Suppressor macrophage (primary cell): ENCODE measurements at regions not wholly inside any gene's neighbourhood (a gene's known extent, or its start where the extent isn't known, plus 50 kb on each side); places are given as distances from the start of the nearest gene placed in this dataset.
A peak's percentile ranks its signal among the peaks of the same experiment; 100 is the strongest.

Experiments
- DNase-seq, 4 experiments: peaks; one replicate each; pipeline ENCODE4 v3.0.0-alpha.2; 2020 to 2022

- DNase-seq = no peak
Measured at GRCh38 chr5:118040496-118040895, 947.9 kb downstream of the DTWD2 start.

- DNase-seq = no peak
Measured at GRCh38 chr5:118033686-118034338, 954.5 kb downstream of the DTWD2 start.

GRCh38 chr5:118029807-118030206 is 958.5 kb downstream of the DTWD2 start:
- DNase-seq = no peak

DNA sequence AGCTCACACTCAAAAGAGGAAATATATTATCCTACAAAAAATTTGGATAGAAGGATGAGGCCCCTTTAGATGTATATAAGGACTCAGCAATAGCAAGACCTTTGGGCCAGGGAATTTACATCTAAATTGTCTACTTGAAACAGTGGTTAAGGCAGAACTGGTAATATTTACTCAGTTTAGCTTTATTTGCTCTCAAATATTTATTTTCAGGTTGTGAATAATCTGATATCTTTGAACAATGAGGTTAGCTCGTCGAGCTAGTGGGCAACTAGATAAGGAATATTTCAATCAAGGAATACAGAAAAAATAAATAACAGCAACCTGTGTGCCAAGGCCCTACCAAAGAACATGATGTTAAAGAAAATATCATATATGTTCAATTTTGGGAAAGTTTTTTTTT is 966.3 kb downstream of the DTWD2 start:
- no peak for DNase-seq

- no peak for DNase-seq
Measured at GRCh38 chr5:118017536-118017935, 970.8 kb downstream of the DTWD2 start.

GRCh38 chr5:118016396-118016795 is 972.0 kb downstream of the DTWD2 start:
- no peak for DNase-seq

DNA sequence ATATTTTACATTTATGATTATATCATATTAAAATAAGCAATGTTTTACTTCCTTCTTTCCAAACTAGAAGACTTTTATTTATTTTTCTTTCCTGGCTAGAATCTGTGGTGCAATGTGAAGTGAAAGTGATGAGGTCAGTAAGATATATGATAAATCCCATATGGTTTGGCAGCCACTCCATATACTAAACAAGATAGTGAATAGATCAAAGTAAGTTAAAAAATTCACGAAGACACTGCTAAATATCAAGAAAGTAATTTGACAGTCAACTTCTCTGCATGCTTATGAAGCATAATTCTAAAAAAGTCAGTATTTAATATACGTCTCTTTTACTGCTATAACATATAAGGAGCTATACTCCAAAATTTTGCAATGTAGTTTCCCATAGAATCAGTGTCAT is 972.8 kb downstream of the DTWD2 start:
- DNase-seq = no peak

DNA sequence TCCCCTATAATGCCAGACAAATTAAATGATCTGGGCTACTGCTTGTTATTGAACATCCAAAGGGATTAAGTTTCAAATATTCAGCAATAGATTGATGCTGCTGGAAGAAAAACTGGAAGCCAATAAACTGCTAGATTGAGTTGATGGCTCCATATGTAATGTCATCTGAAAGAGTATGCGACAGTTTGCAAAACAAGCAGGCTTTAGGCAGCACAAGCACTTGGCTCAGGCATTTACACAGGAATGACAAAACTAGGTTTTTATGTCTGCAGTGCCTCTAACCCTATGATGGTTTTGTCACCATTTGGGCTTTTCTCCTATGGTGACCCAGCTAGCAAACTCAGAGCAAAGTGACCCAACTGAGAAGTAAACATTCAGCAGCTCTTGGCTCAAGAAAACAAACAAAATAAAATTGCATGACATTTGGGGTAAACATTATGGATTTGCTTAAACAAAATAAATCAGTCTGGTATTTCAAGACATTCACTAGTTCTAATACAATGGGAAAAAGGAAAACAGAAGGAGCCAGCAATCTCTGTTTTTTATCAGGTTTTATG is 978.5 kb downstream of the DTWD2 start:
- no peak for DNase-seq

DNA sequence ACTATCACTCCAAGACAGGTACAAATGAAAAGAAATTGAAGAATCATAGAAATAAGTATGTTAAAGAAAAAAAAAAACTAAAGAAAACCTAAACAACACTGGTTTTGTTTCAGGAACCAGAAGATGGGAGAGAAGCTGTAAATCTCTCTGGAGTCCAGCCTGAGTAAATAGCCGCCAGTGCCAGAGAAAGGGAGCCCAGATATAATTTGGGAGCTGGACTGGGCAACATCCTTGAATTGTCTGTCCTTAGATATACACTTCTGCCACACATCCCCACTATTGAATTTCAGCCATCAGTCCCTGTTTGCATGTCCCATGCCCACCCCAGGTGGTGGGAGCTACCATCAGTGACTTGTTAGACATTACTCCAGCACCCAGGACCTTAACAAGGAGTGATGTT is 979.6 kb downstream of the DTWD2 start:
- no peak for DNase-seq

- DNase-seq = peak in 1 of 4 experiments; percentile 2
Measured at GRCh38 chr5:118007262-118007661, 981.1 kb downstream of the DTWD2 start.

DNA sequence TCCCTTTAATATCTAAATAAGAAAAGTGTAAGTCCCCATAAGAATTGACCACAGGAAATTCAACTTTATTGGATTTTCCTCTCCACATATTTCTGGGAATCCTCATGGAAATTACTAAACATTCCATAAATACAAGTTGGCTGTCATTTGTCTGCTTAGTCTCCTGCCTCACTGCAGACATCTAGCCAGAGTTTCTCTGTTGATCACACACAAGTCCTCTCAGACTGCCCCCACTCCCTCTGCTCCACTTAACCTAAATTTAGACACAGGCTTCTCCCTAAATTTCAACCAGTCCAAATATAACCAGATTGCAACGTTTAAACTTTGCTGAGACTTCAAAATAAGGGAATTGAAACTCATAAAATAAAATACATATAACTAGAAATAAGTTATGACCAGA is 982.1 kb downstream of the DTWD2 start:
- no peak for DNase-seq

- DNase-seq = no peak
Measured at GRCh38 chr5:117999939-118000549, 988.3 kb downstream of the DTWD2 start.

DNA sequence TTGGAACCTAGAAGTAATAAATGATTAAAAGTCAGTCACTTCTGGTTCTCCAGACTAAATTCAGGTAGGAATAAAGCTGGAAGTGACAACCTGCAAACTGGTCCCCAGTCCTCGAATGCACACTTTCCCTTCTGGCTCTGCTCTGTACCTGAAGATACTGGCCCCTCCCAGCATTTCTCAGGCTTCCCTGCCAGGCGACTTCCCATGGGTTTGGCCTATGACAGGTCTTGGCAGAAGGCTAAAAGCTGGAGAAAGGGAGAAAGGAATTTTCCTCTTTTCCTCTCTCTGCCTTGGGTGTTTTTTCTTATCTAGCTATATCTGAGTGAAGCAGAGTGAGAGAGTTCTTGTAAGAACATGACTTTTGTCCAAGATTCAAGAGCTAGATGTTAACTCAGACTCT is 1005.7 kb downstream of the DTWD2 start:
- no peak for DNase-seq

- DNase-seq = no peak
Measured at GRCh38 chr5:117973785-117974184, 1014.6 kb downstream of the DTWD2 start.

DNA sequence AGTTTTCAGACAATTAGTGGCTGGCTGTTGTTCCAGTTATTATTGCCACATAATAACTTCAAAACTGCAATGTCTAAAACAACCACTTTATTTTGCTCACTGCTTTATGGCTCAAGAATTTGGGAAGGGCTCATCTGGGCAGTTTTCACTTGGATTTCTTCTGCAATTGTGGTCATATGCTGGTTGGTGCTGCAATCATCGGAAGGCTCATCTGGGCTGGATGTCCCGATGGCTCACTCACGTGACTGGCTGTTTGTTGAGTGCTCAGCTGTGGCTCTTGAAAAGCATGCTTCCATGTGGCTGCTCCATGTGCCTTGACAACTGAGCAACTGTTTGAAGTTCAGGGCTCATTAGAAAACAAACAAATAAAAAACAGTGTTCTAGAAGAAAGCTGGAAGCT is 1032.5 kb downstream of the DTWD2 start:
- DNase-seq = no peak

- DNase-seq = no peak
Measured at GRCh38 chr5:117954331-117954730, 1034.0 kb downstream of the DTWD2 start.

DNA sequence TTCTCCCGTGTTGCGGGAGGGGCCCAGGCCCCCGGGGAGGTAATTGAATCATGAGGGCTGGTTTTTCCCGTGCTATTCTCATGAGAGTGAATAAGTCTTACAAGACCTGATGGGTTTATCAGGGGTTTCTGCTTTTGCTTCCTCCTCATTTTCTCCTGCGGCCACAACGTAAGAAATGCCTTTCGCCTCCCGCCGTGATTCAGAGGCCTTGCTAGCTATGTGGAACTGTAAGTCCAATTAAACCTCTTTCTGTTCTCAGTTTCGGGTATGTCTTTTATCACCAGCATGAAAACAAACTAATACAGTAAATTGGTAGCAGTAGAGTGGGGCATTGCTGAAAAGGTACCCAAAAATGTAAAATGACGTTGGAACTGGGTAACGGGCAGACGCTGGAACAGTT is 1035.1 kb downstream of the DTWD2 start:
- DNase-seq = no peak

- no peak for DNase-seq
Measured at GRCh38 chr5:117947836-117948235, 1040.5 kb downstream of the DTWD2 start.

DNA sequence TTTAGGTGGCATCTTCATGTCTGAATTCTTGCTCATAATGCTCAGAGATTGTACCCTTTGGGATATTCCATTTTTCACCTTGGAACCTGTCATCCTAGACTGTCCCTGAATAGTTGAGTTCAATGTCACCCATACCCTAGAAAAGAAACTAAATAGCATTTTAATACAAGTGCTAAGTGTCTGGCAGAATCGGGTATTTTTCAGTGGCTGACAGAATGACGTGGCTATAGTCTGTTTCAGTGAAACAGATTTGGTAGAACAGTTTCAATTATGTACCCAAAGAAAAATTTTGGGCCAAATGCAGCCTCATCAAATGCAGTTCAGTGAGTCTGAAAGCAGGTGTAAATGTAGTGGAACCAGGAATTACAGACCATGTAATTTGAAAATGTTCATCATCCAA is 1041.2 kb downstream of the DTWD2 start:
- no peak for DNase-seq

- peak in 2 of 4 experiments; percentile 3 to 17 for DNase-seq
Measured at GRCh38 chr5:117945258-117945657, 1043.1 kb downstream of the DTWD2 start.

- DNase-seq = peak; percentile 9 to 58 (median 24)
Measured at GRCh38 chr5:117943541-117943940, 1044.8 kb downstream of the DTWD2 start.

DNA sequence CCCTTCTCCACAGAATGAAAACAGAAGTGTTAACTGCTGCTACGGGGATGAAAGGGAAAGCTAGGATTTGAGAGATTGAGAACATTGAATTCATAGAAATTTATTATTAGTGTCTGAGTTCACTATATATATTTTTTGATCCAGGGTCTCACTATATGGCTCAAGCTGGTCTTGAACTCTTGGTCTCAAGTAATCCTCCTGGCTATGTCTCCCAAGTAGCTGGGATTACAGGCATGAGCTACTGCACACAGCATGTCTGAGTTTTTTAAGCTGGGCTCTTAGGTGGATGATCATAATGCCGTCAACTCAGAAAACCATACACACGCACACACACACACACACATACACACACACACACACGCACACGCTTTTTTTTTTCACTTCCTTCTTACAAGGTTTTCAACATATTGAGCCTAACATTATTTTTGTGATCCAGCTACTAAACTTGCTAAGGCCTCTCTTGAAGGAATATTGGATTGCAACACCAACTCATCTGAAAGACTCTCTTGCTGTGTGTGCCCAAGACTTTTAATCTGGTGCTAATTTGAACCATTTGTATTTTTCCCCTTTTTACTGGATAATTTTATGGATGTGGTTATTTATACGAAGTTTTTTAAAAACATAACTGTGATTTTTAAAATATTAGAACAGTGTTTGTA is 1045.4 kb downstream of the DTWD2 start:
- DNase-seq = peak in 3 of 4 experiments; percentile 27 to 33 (median 27)

DNA sequence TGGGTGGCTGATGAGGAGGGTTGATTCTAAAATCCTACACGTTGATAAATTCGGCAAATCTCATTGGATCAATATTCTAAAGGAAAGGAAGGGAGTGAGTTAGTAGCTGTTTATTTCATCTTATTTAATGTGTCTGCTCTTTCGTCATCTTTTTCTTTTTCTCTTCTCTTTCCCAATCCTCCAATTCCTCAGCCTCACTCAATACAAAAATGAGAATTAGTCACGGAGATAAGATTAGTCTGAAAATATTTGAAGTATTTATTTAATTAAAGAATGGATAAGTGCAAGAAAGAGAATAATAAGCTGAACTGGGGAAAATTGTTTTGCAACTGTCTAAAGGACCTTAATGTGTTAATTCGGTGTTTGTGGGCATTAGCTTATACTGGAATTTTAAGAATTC is 1095.1 kb downstream of the DTWD2 start:
- no peak for DNase-seq

DNA sequence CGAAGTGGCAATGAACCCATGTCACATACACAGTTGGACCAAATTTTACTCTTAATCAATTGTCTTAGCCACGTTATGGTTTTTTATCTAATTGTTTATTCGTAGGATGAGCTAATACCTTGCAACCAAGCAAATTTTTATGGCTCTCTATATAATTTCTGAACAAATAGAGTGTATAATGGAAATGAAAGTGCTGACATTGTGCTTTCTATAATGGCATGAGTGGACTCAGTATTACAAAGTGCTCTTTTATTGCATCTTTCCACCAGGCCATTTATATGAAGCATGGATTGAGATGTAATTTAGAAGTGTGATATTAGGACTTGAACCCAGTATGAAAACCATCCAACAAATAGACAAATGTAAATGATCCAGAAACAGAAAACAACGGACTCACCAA is 1096.0 kb downstream of the DTWD2 start:
- no peak for DNase-seq
